GM18499 (cell line): ENCODE measurements at regions not wholly inside any gene's neighbourhood (a gene's known extent, or its start where the extent isn't known, plus 50 kb on each side); places are given as distances from the start of the nearest gene placed in this dataset.

Experiments used
- ATAC-seq: cut with Tn5 transposase; IDR thresholded peaks from one replicate; pipeline ENCODE4 v1.9.1; 2021; ENCODE audit warnings: moderate number of reproducible peaks; ENCODE audit not compliant: insufficient read depth, unreplicated experiment

GRCh38 chr10:83153714-83154113 is 985.6 kb upstream of the GHITM start:
- no peak for ATAC-seq

GRCh38 chr10:83164156-83164555 is 975.2 kb upstream of the GHITM start:
- ATAC-seq = no peak

GRCh38 chr10:83165265-83165664 is 974.0 kb upstream of the GHITM start:
- no peak for ATAC-seq

- ATAC-seq = no peak
Observed at GRCh38 chr10:83166344-83166743, 973.0 kb upstream of the GHITM start.

DNA sequence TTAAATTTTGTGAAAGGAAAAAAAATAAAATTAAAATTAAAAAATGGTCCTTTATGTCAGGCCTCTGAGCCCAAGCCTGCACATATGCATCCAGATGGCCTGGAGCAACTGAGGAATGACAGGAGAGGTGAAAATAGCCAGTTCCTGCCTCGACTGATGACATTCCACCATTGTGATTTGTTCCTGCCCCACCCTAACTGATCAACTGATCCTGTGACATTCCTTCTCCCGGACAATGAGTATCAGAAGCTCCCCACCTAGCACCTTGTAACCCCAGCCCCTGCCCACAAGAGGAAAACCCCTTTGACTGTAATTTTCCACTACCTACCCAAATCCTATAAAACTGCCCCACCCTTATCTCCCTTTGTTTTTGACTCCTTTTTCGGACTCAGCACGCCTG is 972.2 kb upstream of the GHITM start:
- no peak for ATAC-seq

DNA sequence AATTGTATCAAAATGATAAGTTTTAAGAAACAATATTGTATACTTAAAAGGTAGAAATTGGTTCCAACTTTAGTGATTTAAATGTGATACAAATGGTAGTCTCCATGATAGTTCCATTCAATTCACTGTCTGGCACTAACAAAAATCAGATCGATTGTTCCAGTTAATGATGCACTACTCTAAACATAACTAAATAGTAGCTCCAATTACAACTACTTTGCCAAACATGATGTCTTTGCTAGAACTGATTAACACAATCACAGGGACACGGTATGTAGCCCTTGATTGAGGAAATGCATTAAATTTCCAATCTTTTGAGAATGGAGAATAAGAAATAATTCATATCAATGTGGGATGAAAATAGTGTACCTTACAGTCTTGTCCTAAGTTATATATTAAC is 962.4 kb upstream of the GHITM start:
- ATAC-seq = no peak

DNA sequence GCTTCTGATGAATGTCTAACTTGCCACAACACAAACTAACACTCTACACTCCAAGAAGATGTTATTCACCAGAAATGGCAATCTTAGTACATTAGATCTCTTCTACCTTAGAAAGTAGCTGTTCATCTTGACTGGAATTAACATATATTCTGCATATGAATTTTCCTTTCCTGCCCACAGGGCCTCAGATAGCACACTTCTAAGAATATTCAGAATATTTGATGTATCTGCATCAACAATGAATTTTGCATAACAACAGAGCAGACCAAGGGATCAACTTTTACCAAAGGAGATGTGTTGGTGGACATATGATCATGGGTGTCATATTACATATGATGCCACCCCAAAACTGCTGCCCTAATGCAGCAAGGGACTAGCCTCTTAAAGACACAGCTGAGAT is 960.8 kb upstream of the GHITM start:
- ATAC-seq = no peak

DNA sequence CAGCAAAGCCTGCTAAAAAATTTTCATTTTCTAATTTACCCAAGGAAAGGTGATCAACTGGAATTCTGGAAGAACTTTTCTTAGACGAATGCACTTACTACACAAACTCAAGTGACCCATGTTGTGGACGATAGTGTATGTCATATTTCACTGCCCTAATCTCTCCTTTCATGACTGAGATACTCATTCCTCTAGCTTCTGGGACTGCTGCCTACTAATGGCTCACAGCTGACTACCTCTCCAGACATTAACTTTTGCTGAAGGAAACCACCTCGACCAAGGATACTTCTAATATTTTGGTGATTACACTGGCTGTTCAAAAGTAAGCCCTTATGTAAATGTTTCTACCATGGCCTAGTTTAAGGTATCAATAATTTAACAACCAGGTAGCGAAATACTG is 959.9 kb upstream of the GHITM start:
- no peak for ATAC-seq

DNA sequence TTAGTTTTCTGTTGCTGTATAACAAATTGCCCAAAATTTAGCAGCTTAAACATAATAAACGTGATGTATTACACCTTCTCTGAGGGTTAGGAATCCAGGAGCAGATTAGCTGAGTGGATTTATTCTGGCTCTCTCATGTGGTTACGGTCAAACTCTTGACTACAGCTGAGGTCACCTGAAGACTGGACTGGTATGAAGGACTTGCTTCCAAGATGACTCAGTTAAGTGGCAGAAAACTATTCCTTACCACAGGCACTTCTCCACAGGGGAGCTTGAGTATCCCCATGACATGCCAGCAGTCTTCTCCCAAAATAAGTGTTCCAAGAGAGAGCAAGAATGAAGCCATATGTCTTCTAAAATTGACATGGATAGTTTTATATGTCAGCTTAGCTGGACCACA is 957.2 kb upstream of the GHITM start:
- ATAC-seq = no peak

DNA sequence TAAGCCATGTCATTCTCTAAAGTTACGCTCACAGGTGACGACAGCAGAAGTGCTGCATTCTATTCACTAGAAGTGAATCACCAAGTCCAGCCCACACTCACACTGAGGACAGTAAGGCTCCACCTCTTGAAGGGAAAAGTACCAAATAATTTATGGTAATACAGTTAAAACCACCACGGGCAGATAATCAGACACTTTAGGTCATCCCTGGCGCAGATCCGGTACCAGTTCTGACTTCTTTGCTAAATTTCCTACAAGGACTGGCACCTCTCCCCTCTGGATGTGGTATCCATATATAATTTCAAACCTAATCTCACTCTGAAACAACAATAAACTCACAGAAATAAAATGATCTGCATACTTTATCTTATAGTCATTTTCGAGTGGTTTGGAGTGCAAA is 954.7 kb upstream of the GHITM start:
- no peak for ATAC-seq

- ATAC-seq = no peak
Observed at GRCh38 chr10:83190614-83191013, 948.7 kb upstream of the GHITM start.

DNA sequence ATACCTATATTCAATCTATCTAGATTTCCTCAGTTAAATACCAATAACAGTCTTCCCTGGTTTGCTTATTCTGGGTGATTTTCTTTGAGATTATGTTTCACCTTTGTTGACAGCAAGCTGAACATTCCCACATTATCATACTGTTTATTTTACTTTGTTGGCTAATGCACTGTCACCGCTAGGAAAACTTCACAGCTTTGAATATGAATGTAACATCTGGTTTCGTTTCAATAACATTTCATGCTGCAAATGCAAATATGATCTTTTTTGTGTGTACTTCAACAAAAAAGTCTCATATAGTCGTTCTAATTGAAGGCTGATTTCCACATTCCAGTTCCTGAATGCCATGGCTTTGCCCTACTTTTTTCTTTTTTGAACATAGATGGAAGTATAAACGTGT is 946.3 kb upstream of the GHITM start:
- ATAC-seq = no peak

- ATAC-seq = no peak
Observed at GRCh38 chr10:83195021-83195420, 944.3 kb upstream of the GHITM start.

GRCh38 chr10:83199374-83199773 is 939.9 kb upstream of the GHITM start:
- no peak for ATAC-seq

GRCh38 chr10:83205861-83206260 is 933.4 kb upstream of the GHITM start:
- ATAC-seq = no peak

DNA sequence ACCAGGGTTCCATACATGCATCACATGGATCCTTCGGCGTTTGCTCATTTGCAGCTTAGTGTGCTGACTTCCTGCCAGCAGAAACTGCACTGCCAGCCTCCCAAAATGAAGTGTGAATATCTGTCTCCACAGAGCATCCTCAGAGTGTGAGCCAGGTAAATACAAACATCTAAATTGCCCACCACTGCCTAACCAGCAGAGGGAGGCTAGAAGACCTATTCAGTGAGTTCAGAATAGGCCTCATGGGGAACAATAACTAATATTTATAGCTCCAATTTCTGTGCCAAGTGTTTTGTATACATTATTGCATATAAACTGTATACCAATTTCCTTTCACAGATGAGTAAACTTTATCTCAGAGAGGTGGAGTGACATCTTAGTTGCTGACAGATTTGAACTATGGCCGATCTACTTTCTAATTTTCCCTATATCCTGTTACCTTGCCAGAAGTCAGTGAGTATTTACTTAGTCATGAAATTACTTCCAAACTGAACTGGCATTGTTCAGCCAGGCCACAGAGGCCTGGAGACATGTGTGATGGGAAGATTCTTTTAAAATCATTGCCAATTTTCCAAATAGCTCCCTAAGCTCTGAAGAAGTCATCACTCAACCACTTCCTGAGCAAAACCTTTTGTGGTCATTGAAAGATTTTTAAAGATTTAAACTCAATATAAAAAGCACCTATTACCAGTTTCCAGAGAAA is 926.5 kb upstream of the GHITM start:
- no peak for ATAC-seq

- ATAC-seq = no peak
Observed at GRCh38 chr10:83214136-83214535, 925.2 kb upstream of the GHITM start.

- no peak for ATAC-seq
Observed at GRCh38 chr10:83218205-83218604, 921.1 kb upstream of the GHITM start.

DNA sequence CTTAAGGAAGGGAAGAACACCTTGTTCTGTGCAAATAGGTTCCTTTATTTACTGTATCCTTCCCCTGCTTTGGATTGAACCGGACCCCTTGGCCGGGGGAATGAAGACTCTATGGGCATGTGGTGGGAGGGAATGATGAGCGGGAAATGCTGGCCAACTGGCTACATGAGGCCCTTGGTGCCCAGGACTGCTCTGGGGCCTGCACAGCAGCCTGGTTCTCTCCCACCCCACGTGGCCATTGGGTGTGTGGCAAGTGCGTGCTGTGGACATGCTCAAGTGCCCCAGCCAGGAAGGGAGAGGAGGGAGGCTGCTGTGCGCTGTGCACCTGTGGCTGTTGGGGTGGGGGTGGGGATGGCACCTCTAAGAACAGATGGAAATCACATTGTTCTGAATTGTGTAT is 917.0 kb upstream of the GHITM start:
- ATAC-seq = no peak

DNA sequence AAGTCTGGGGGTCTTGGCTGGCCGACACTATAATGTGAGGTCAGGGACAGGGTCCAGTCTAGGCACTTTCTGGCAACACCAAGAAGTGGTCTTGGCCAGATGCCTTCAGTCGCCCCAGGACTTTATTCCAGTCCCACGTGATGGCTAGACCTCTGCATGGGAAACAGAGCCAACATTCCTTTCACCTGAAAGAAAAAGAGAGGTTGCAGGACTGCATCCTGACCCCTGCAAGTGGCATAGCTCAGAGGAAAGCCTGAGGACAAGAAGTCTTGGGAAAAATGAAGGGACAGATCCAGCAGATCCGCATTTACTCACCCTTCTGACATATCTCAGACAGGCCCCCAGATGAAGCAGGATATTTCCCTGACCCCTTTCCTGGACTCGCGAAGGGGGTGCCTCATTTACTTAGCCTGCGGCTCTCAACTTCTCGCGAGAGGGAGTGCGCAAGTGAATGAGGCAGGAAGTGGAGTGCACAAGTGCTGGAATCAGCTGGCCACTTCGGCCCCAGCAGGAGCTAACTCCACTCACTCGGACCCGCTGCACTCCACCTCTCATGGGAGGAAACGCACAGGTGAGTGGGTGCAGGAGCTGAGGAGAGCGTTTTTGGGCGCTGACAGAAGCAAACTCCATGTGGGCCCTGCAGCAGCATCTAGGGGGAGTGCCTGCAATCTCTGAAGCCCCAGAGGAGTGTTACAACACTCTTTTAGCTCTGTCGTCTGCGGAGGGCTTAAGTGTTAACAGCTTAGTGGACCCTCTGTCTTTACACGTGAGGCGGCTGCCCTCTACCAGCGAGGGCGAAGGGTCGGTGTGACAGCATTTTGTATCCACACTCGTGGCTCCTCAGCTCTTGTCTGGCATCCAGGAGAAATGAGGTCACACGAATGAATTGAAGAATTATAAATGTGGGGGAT is 916.2 kb upstream of the GHITM start:
- ATAC-seq = no peak

DNA sequence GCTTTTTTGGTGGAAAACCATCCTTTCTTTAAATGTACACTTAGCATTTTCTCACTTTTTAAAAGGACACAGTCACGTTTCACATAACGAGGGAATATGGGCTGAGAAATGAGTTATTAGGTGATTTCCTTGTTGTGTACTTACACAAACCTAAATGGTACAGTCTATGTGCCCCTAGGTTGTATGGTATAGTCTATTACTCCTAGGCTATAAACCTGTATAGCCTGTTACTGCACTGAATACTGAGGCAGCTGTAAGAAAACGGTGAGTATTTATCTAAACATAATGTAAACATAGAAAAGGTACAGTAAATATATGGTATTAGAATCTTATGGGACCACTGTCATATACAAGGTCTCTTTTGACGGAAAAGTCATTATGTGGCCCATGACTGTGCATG is 913.5 kb upstream of the GHITM start:
- ATAC-seq = no peak

DNA sequence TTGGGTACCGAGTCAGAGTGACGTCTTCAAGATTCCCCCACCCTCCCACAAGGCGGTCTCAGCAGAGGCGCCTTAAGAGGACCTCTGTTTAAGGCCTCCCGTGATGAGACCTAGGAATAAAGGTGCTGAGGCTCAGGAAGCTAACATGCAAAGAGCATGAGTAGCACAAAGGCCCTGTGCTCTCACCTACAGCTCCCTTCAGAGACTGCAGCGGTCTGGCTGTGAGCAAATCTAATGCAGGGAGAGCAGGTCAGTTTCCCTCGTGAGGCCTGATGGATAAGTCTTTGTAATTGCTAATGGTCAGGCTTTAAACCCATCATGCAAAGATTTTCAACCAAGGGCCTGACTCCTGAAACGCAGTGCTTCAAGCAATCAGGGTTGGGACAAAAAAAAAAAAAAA is 909.3 kb upstream of the GHITM start:
- no peak for ATAC-seq
